ENCODE measurements at regions not wholly inside any gene's neighbourhood (a gene's known extent, or its start where the extent isn't known, plus 50 kb on each side); places are given as distances from the start of the nearest gene placed in this dataset.
"Not testable (repeated sequence)": the region's sequence is repeated elsewhere in the genome, so short reads cannot be mapped to it uniquely, and the experiment has no call there.

- intact Hi-C loops (cut with DNase I); DNase-seq: not testable (repeated sequence)
Measured at GRCh38 chr18:75712124-75712867, 284.8 kb upstream of the SMIM21 start.

- intact Hi-C loops (cut with DNase I): no loop called here
- no peak for DNase-seq
Measured at GRCh38 chr18:75700561-75700960, 273.1 kb upstream of the SMIM21 start.

DNA sequence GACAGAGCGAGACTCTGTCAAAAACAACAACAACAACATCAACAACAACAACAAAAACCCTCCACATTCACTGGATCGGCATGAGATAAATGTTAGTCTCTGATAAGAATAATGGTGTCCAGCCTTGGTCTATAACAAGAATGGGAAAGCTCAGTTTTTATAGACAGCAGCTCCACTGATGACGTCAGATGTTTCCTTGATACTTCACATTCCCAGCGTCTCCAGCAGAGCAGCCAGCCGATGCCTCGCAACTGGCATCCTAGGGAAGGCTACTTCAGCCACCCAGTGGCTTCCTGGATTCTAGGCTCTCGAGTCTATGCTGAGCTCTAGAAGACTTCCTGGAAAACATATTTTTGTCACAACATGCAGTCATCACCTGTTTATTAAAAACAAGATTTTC lies 271.4 kb upstream of the SMIM21 start:
- DNase-seq: no peak
- intact Hi-C loops (cut with DNase I): no loop called here

GRCh38 chr18:75697493-75697892 lies 270.0 kb upstream of the SMIM21 start:
- intact Hi-C loops (cut with DNase I): no loop called here
- DNase-seq: no peak

DNA sequence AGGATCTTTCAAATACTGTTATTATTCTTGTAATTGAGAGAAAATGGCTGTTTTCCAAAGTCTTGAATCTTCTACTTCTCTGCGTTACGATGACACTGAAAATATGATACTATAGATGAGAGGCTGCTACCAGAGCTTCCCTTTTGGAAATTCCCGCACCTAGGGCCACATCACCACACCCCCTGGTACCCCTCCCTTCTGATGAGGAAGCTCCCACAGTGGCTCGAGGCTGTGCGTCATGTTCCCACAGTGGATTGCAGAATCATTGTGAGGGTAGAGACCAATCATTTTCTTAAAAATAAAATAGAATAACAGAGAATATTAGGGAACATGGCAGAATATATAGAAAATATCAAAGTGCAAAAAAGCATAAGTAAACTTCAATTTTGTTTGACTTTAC lies 268.9 kb upstream of the SMIM21 start:
- intact Hi-C loops (cut with DNase I): no loop called here
- no peak for DNase-seq

GRCh38 chr18:75694292-75694691 lies 266.8 kb upstream of the SMIM21 start:
- no peak for DNase-seq
- intact Hi-C loops (cut with DNase I): no loop called here

- DNase-seq: no peak
- intact Hi-C loops (cut with DNase I): no loop called here
Measured at GRCh38 chr18:75691483-75691882, 264.0 kb upstream of the SMIM21 start.

DNA sequence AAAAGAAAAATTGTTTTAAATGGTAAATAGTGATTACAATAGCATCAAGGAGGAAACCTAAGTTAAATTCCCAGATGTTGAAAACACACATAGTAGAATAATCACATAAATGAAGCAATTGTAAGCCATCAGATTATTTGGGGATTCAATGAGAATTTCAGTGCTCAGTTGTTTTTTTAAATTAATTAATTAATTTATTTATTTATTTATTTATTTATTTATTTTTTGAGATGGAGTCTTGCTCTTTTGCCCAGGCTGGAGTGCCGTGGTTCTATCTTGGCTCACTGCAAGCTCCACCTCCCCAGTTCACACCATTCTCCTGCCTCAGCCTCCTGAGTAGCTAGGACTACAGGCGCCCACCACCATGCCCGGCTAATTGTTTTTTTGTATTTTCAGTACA lies 262.8 kb upstream of the SMIM21 start:
- DNase-seq; intact Hi-C loops (cut with DNase I): not testable (repeated sequence)

DNA sequence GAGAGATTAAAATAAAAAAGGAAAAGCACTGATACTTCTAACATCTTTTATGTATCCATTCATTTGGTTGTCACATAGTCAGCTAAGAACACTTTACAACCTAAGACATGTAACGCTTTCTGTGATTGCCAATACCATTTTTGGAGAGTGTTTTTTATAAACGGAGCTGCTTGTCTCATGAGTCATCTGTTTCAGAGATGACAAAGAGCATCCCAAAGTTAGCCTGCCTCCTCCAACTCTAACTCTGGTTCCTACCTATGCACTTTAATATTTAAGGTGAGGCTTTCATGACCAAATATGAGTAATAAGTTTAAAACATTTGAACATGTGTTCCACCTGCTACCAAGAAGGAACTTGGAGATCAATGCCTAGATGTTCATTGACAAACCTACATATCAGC lies 260.1 kb upstream of the SMIM21 start:
- no peak for DNase-seq
- intact Hi-C loops (cut with DNase I): no loop called here

DNA sequence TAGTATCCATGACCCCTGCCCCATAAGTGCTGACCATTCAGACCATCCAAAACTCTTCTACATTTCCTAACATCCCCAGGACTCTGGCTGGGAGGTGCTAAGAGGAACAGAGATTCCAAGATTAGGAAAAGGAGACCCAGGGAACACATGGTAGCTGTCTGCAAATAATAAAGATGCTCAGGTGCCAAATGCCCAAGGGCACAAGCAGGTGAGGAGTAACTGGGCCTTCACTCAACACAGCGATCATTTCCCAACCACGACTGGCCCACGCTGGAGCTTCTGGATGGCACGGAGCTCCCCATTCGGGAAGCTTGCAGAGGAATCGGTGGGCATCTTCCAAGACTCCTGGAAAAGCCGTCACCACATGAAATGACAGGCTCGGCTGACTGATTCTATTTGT lies 255.9 kb upstream of the SMIM21 start:
- no peak for DNase-seq
- intact Hi-C loops (cut with DNase I): no loop called here

DNA sequence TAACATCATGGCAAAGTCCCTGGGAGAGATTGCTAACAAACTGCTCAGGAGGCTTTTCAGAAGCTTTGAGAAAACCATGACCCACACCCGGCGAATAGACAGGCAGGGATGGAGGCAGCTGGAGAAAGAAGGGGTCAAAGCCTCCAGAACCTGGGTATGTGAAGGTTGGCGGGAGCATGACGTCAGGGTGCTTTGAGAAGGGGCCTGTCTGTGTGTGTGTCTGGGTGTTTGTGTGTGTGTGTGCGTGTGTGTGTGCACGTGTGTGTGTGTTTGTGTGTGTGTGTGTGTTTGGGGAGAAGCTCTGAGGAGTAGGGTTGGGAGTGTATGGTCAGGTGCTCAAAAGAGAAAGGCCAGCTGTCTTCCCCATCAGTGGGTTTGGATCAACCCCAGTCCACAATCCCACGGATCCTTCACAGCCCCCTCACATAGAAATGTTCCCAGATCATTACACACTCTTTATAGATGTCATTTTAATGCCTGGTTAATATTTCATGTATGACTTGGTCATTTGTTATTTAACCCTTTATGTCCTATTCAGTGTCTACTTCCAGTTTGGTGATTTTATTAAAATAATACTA lies 254.1 kb upstream of the SMIM21 start:
- intact Hi-C loops (cut with DNase I): no loop called here
- no peak for DNase-seq

GRCh38 chr18:75679331-75679730 lies 251.8 kb upstream of the SMIM21 start:
- intact Hi-C loops (cut with DNase I): no loop called here

GRCh38 chr18:75678627-75679026 lies 251.1 kb upstream of the SMIM21 start:
- intact Hi-C loops (cut with DNase I): no loop called here
- DNase-seq: no peak

More at GRCh38 chr18:75679331-75679730, 251.8 kb upstream of the SMIM21 start:
- no peak for DNase-seq

DNA sequence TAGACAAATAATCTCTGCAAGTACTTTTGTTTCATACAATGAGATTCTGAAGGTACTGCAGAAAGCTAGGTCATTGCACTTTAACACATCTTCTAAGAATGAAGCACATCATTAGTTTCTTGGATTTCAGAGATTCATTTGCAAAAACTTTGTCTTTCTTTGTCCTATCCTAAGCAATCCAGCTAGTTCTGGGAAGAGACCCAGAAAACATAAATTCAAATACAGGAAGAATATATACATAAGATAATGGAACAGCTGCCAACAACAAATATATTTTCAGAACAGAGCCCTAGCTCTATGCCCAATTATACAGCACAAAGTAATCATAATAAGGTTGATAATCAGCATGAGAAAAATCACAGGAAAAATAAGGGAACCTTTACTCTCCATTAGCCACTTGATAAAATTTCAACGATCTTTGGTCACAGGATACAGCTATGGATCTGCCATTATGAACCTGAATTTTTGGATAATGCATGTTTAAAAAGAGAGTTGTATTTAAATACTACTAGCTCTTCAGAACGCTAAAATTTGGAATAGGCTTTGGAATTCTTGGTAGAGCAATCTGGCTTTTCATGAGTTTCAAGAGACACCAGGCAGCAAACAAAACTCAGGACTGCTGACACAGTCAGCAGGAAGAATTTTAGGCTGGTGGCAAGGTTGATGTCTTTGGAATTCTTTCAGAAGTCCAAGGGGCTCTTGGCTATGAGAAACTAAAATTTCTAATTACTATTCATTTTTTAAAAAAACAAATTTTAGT lies 250.4 kb upstream of the SMIM21 start:
- intact Hi-C loops (cut with DNase I): no loop called here
- no peak for DNase-seq

DNA sequence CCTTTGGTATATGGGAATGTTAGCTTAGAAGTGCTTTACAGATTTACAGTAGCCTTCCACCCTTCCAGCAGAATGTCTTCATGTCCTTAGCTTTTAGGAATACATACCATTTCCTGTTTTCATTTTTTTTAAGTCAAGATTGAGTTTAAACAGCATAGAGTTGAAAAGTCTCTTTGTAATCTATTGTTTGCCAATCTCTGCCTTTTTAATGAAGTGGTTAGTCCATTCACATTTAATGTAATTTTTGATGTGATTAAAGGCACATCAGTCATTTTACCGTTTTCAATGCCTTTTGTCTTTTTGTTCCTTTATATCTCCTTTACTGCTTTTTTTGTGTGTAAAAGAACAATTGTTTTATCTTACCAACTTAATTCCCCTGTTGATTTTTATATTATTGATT lies 233.4 kb upstream of the SMIM21 start:
- intact Hi-C loops (cut with DNase I): no loop called here
- no peak for DNase-seq

- intact Hi-C loops (cut with DNase I): no loop called here
Measured at GRCh38 chr18:75659535-75660023, 232.1 kb upstream of the SMIM21 start.

GRCh38 chr18:75658330-75658729 lies 230.8 kb upstream of the SMIM21 start:
- no peak for DNase-seq
- intact Hi-C loops (cut with DNase I): no loop called here

More at GRCh38 chr18:75659535-75660023, 232.1 kb upstream of the SMIM21 start:
- DNase-seq: no peak

GRCh38 chr18:75656563-75657247 lies 229.2 kb upstream of the SMIM21 start:
- intact Hi-C loops (cut with DNase I): no loop called here
- DNase-seq: no peak

DNA sequence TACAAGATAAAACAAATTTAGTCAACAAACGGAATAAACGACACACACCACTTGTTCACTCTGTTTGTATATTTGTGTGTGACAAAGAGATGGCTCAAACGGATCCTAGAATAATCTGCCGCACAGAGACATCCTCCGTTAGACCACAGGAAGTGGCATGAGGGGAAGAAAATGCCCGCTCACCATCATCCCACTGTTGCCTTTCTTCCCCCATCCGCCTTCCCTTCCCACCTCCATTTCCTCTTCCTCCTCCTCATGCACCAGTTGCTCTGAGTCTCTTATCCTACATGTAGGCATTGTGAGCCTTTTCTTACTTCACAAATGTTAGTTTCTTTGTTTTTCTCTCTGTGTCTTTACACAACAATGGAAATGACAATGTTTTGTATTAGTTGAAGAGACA lies 228.5 kb upstream of the SMIM21 start:
- intact Hi-C loops (cut with DNase I): no loop called here
- no peak for DNase-seq

DNA sequence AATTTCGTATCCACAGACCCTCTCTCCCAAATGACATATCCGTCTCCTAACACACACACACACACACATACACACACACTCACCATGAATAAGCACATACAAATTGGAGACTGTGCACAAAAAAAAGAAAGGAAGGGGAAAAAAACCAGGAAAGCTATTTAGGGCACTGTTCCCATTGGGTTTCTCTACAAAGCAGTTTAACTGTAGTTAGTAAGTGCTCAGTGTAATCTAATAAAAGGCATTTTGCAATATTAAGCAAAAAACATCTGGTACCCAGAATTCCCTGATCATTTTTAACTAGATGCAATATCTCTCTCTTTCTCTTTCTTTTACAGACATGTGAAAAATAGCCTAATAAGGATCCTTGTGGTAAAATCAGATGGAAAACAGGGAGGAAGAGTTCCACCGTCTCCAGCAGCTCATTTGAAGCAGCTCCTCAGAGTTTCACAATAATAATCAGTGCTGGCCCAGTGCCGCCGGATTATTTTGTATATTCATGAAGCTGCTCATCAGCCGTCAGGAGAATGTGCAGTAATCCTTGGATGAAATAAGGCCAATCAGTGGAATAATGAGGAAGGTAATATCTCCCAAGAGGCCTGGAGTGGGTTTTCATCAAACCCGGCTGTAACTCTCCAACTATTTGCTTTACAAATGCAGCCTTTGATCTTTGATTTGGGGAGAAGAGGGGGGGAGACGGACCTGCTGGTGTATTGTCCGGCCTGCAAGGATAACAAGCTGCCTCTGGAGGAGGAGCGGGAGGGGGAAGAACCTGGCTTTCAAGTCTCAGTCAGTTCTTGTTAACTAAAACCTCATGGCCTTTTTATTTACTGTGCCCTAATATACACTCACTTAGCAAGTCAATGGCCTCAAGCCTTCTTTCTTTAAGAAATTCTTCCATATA lies 227.6 kb upstream of the SMIM21 start:
- DNase-seq: peak in 1 of 10 donors; percentile 67
- intact Hi-C loops (cut with DNase I): no loop called here
